Renal cortical epithelial cell (primary cell): ENCODE measurements at regions not wholly inside any gene's neighbourhood (a gene's known extent, or its start where the extent isn't known, plus 50 kb on each side); places are given as distances from the start of the nearest gene placed in this dataset.
"Not testable (repeated sequence)": the region's sequence is repeated elsewhere in the genome, so short reads cannot be mapped to it uniquely, and the experiment has no call there.

Experiments
- DNase-seq: peaks from one replicate; pipeline ENCODE4 v3.0.0-alpha.2; 2011; ENCODE audit warnings: low read depth

GRCh38 chr6:28008053-28008452 lies 51.0 kb downstream of the OR2B6 start:
- no peak for DNase-seq

GRCh38 chr6:28010526-28010925 lies 53.5 kb downstream of the OR2B6 start:
- no peak for DNase-seq

GRCh38 chr6:28011722-28012121 lies 54.7 kb downstream of the OR2B6 start:
- peak; percentile 69 for DNase-seq

- not testable (repeated sequence) for DNase-seq
Observed at GRCh38 chr6:28021011-28021410, 59.4 kb upstream of the ZNF165 start.

DNA sequence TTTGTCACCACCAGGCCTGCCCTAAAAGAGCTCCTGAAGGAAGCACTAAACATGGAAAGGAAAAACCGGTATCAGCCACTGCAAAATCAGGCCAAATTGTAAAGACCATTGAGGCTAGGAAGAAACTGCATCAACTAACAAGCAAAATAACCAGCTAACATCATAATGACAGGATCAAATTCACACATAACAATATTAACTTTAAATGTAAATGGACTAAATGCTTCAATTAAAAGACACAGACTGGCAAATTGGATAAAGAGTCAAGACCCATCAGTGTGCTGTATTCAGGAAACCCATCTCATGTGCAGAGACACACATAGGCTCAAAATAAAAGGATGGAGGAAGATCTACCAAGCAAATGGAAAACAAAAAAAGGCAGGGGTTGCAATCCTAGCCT lies 57.7 kb upstream of the ZNF165 start:
- not testable (repeated sequence) for DNase-seq
